H1 (cell line): ENCODE measurements at regions not wholly inside any gene's neighbourhood (a gene's known extent, or its start where the extent isn't known, plus 50 kb on each side); places are given as distances from the start of the nearest gene placed in this dataset.

Source experiments
- CTCF ChIA-PET: fragments of 300-600 bp; sonication (Branson Sonifier 250); formaldehyde crosslinking; loops from one replicate; lab custom pipeline; 2021; ENCODE audit not compliant: partially characterized antibody; lab: Charles Lee
- POLR2A ChIA-PET: fragments of 300-600 bp; sonication (Branson Sonifier 250); formaldehyde crosslinking; loops from one replicate; lab custom pipeline; 2021; ENCODE audit warnings: inconsistent platforms; ENCODE audit not compliant: partially characterized antibody; lab: Charles Lee
- DNase-seq, 2 experiments: peaks; one replicate each; pipeline versions ENCODE4 v3.0.0 to v3.0.0-alpha.2; 2010 to 2022; ENCODE audit warnings: low spot score in 2 of 2, low read depth in 1 of 2, mixed read lengths in 1 of 2
- FAIRE-seq: peaks from 2 replicates; lab custom pipeline; 2011; peaks lifted over from hg19 to GRCh38; lab: Jason Lieb, UNC
- H2AFZ ChIP-seq: 2 replicates; pipeline ENCODE4 v1.8.1; 2012; ENCODE audit warnings: low read length, inconsistent platforms
- H2AK5ac ChIP-seq: 2 replicates; pipeline ENCODE4 v1.6.1; 2013; ENCODE audit warnings: low read depth, low read length
- H2BK120ac ChIP-seq: replicated peaks from 2 replicates; pipeline ENCODE3; 2013; ENCODE audit warnings: low read depth, low read length, inconsistent platforms
- H2BK12ac ChIP-seq: 2 replicates; pipeline ENCODE4 v1.6.1; 2013; ENCODE audit warnings: low read depth, low read length
- H2BK15ac ChIP-seq: 2 replicates; pipeline ENCODE4 v1.6.1; 2013; ENCODE audit warnings: low read length
- H2BK20ac ChIP-seq: 2 replicates; pipeline ENCODE4 v1.6.1; 2013; ENCODE audit warnings: low read length
- H2BK5ac ChIP-seq: 2 replicates; pipeline ENCODE4 v1.6.1; 2013; ENCODE audit warnings: low read depth, low read length
- H3K14ac ChIP-seq: 2 replicates; pipeline ENCODE4 v1.6.1; 2013; ENCODE audit warnings: inconsistent platforms; ENCODE audit not compliant: insufficient read length
- H3K18ac ChIP-seq: 2 replicates; pipeline ENCODE4 v1.6.1; 2013; ENCODE audit warnings: low read length; ENCODE audit errors: extremely low read depth
- H3K23ac ChIP-seq: 2 replicates; pipeline ENCODE4 v1.6.1; 2013; ENCODE audit warnings: inconsistent platforms; ENCODE audit not compliant: insufficient read length
- H3K23me2 ChIP-seq: 2 replicates; pipeline ENCODE4 v1.6.1; 2013; ENCODE audit warnings: low read depth, low read length
- H3K27ac ChIP-seq: 2 replicates; pipeline ENCODE4 v1.6.1; 2011; ENCODE audit warnings: low read depth, low read length, inconsistent platforms
- H3K27me3 ChIP-seq, 4 experiments: replicated peaks in 1 of 4; 1 replicate in 1 of 4; 2 replicates in 3 of 4; pipeline versions ENCODE4 v1.6.1 to v1.8.1; 2011 to 2013; ENCODE audit warnings: low read length in 3 of 4, mild to moderate bottlenecking in 3 of 4, inconsistent platforms in 2 of 4, mixed read lengths in 2 of 4, moderate library complexity in 1 of 4; ENCODE audit not compliant: control insufficient read depth in 3 of 4, insufficient read depth in 3 of 4; ENCODE audit errors: extremely low read depth in 1 of 4
- H3K36me3 ChIP-seq, 4 experiments: 2 replicates each; pipeline versions ENCODE4 v1.6.1 to v1.8.1; 2011 to 2013; ENCODE audit warnings: mild to moderate bottlenecking in 4 of 4, low read length in 3 of 4, moderate library complexity in 2 of 4, control low read depth in 1 of 4, inconsistent platforms in 1 of 4; ENCODE audit not compliant: insufficient read depth in 4 of 4, control insufficient read depth in 2 of 4
- H3K4ac ChIP-seq: replicated peaks from 2 replicates; pipeline ENCODE3; 2013; ENCODE audit warnings: low read length, low read depth, mixed read lengths, inconsistent platforms; ENCODE audit not compliant: insufficient read length
- H3K4me1 ChIP-seq, 4 experiments: replicated peaks in 1 of 4; 1 replicate in 1 of 4; 2 replicates in 3 of 4; pipeline versions ENCODE4 v1.6.1 to v1.8.1; 2011 to 2013; ENCODE audit warnings: low read length in 3 of 4, inconsistent platforms in 2 of 4, mixed read lengths in 1 of 4; ENCODE audit not compliant: insufficient read depth in 4 of 4, control insufficient read depth in 3 of 4
- H3K4me2 ChIP-seq, 2 experiments: 2 replicates each; pipeline versions ENCODE4 v1.6.1 to v1.8.1; 2011 to 2013; ENCODE audit warnings: low read depth in 2 of 2, low read length in 2 of 2, control low read depth in 1 of 2, inconsistent platforms in 1 of 2, mild to moderate bottlenecking in 1 of 2; ENCODE audit not compliant: insufficient read depth in 1 of 2
- H3K4me3 ChIP-seq, 4 experiments: fragments of 200-600, 300-600 bp in 1 of 4; sonication (generic), shearing (Covaris generic), sonication (Bioruptor Twin) in 1 of 4; 2 replicates each; pipeline versions ENCODE4 v1.5.1 to v1.8.1; 2011 to 2016; ENCODE audit warnings: low read length in 4 of 4, low read depth in 3 of 4, control low read depth in 2 of 4, inconsistent platforms in 2 of 4, mild to moderate bottlenecking in 2 of 4, mixed read lengths in 1 of 4, moderate library complexity in 1 of 4; ENCODE audit not compliant: insufficient read depth in 2 of 4; ENCODE audit errors: extremely low read depth in 1 of 4
- H3K56ac ChIP-seq: replicated peaks from 2 replicates; pipeline ENCODE3; 2013; ENCODE audit warnings: low read depth, mild to moderate bottlenecking, mixed read lengths, low read length, inconsistent platforms; ENCODE audit not compliant: insufficient read length
- H3K79me1 ChIP-seq: 2 replicates; pipeline ENCODE4 v1.6.1; 2013; ENCODE audit warnings: low read depth, low read length, control low read depth
- H3K79me2 ChIP-seq, 2 experiments: 2 replicates each; pipeline versions ENCODE4 v1.6.1 to v1.8.1; 2012 to 2013; ENCODE audit warnings: low read length in 2 of 2, mild to moderate bottlenecking in 2 of 2, inconsistent platforms in 1 of 2; ENCODE audit not compliant: insufficient read depth in 2 of 2, control insufficient read depth in 1 of 2
- H3K9ac ChIP-seq, 4 experiments: replicated peaks in 1 of 4; 1 replicate in 1 of 4; 2 replicates in 3 of 4; pipeline versions ENCODE4 v1.6.1 to v1.8.1; 2011 to 2013; ENCODE audit warnings: low read depth in 3 of 4, low read length in 3 of 4, control low read depth in 2 of 4, mild to moderate bottlenecking in 2 of 4, moderate library complexity in 2 of 4, inconsistent platforms in 1 of 4; ENCODE audit errors: extremely low read depth in 1 of 4
- H3K9me3 ChIP-seq, 2 experiments: 2 replicates each; pipeline versions ENCODE4 v1.6.1 to v1.8.1; 2012 to 2013; ENCODE audit warnings: mild to moderate bottlenecking in 2 of 2, moderate library complexity in 2 of 2, control low read depth in 1 of 2, inconsistent platforms in 1 of 2, low read depth in 1 of 2, low read length in 1 of 2, mixed read lengths in 1 of 2; ENCODE audit not compliant: insufficient read depth in 2 of 2
- H4K20me1 ChIP-seq, 2 experiments: replicated peaks in 1 of 2; 2 replicates each; pipeline versions ENCODE3 to v1.8.1; 2011 to 2013; ENCODE audit warnings: inconsistent platforms in 2 of 2, low read length in 2 of 2, mild to moderate bottlenecking in 1 of 2; ENCODE audit not compliant: insufficient read depth in 2 of 2, control insufficient read depth in 1 of 2
- H4K5ac ChIP-seq: 2 replicates; pipeline ENCODE4 v1.6.1; 2013; ENCODE audit warnings: low read length, low read depth, mixed read lengths, inconsistent platforms; ENCODE audit not compliant: insufficient read length
- H4K8ac ChIP-seq: 2 replicates; pipeline ENCODE4 v1.8.0; 2013; ENCODE audit warnings: mild to moderate bottlenecking, moderate library complexity, low read length, inconsistent platforms; ENCODE audit not compliant: insufficient read depth; ENCODE audit errors: extremely low read depth
- H4K91ac ChIP-seq: replicated peaks from 2 replicates; pipeline ENCODE3; 2013; ENCODE audit warnings: low read length, mixed read lengths, inconsistent platforms; ENCODE audit not compliant: insufficient read length
- BRCA1 ChIP-seq: IDR thresholded peaks from 2 replicates; pipeline ENCODE4 v1.6.1; 2012; ENCODE audit warnings: low read depth, low read length, improper control_type of control experiment
- CBX8 ChIP-seq: fragments of 300-800, 300-1000 bp; sonication (generic); IDR thresholded peaks from 2 replicates; pipeline ENCODE4 v1.7.1; 2016; ENCODE audit warnings: low read depth, low read length, borderline replicate concordance
- CEBPB ChIP-seq: IDR thresholded peaks from 2 replicates; pipeline ENCODE4 v1.6.1; 2012; ENCODE audit warnings: low read depth, low read length
- EP300 ChIP-seq, 2 experiments: IDR thresholded peaks; 1 replicate in 1 of 2; 2 replicates in 1 of 2; pipeline ENCODE4 v1.6.1; 2011 to 2012; ENCODE audit warnings: low read depth in 2 of 2, low read length in 2 of 2, mild to moderate bottlenecking in 2 of 2, borderline replicate concordance in 1 of 2, inconsistent platforms in 1 of 2, moderate library complexity in 1 of 2
- EZH2 ChIP-seq: fragments of 200-600 bp; sonication (generic); IDR thresholded peaks from 2 replicates; pipeline ENCODE4 v1.7.1; 2012; ENCODE audit warnings: low read depth, mild to moderate bottlenecking, moderate library complexity, low read length, inconsistent platforms; ENCODE audit not compliant: severe bottlenecking
- JUND ChIP-seq: IDR thresholded peaks from 2 replicates; pipeline ENCODE4 v1.6.1; 2011; ENCODE audit warnings: mild to moderate bottlenecking, improper control_type of control experiment, low read length
- KDM1A ChIP-seq: fragments of 200-600, 300-600 bp; sonication (generic); IDR thresholded peaks from 2 replicates; pipeline ENCODE4 v1.7.1; 2016; ENCODE audit warnings: mild to moderate bottlenecking, low read length, borderline replicate concordance
- KDM4A ChIP-seq: IDR thresholded peaks from one replicate; pipeline ENCODE4 v1.7.1; 2012; ENCODE audit warnings: low read depth, mild to moderate bottlenecking, moderate library complexity, low read length, inconsistent platforms; ENCODE audit not compliant: severe bottlenecking
- KDM5A ChIP-seq: fragments of 200-600 bp; IDR thresholded peaks from 2 replicates; pipeline ENCODE4 v1.7.1; 2012; ENCODE audit warnings: mild to moderate bottlenecking, low read length, inconsistent platforms, mixed read lengths
- POLR2A ChIP-seq, 2 experiments: IDR thresholded peaks; 1 replicate in 1 of 2; 2 replicates in 1 of 2; pipeline ENCODE4 v1.6.1; 2011; ENCODE audit warnings: low read depth in 2 of 2, low read length in 2 of 2, mild to moderate bottlenecking in 2 of 2; ENCODE audit errors: control extremely low read depth in 1 of 2
- SAP30 ChIP-seq: fragments of 300-600 bp; sonication (generic); IDR thresholded peaks from 2 replicates; pipeline ENCODE4 v1.7.1; 2012; ENCODE audit warnings: low read length, moderate library complexity, mild to moderate bottlenecking, inconsistent platforms; ENCODE audit not compliant: insufficient read depth, insufficient replicate concordance
- SIRT6 ChIP-seq: IDR thresholded peaks from one replicate; pipeline ENCODE4 v1.7.1; 2012; ENCODE audit warnings: low read length, inconsistent platforms
- SP4 ChIP-seq: IDR thresholded peaks from 2 replicates; pipeline ENCODE4 v1.6.1; 2012; ENCODE audit warnings: low read length, inconsistent platforms
- SUZ12 ChIP-seq: fragments of 200-600 bp; sonication (generic); IDR thresholded peaks from 2 replicates; pipeline ENCODE4 v1.6.1; 2012; ENCODE audit warnings: mild to moderate bottlenecking, inconsistent platforms, low read length, moderate library complexity, mixed read lengths
- WGBS, 2 experiments: shearing (Covaris generic) in 1 of 2; methylation state at CpG; one replicate each; pipeline versions ENCODE4 v1.1.6 to v1.1.7; 2013 to 2015; ENCODE audit warnings: low lambda C conversion rate in 2 of 2, mixed read lengths in 2 of 2, inconsistent platforms in 1 of 2, low coverage in 1 of 2, missing lambda C conversion rate in 1 of 2; ENCODE audit not compliant: insufficient replicate concordance in 2 of 2, insufficient coverage in 1 of 2, insufficient read length in 1 of 2; ENCODE audit errors: extremely low coverage in 1 of 2, missing lambda C conversion rate in 1 of 2; 5-methylcytosine and 5-hydroxymethylcytosine counted together
- TF ChIP-seq, protein P1 (sequence below): IDR thresholded peaks from 2 replicates; pipeline ENCODE4 v1.6.1; 2012; ENCODE audit warnings: inconsistent platforms

- no peak for DNase-seq
- Histone ChIP-seq H3K27ac (no peak overlapping the region), H3K18ac (no peak overlapping the region), H3K9me3 (no peaks in the 10 kb centered on the region), H3K36me3 (no peaks in the 10 kb centered on the region), H3K9ac (no peak overlapping the region), H3K79me1 (no peaks in the 10 kb centered on the region), H4K91ac (no peak overlapping the region), H2BK15ac (no peak overlapping the region), H4K8ac (no peak overlapping the region), H2BK5ac (no peak overlapping the region), H3K4me3 (no peak overlapping the region), H4K20me1 (no peaks in the 10 kb centered on the region), H2AK5ac (no peak overlapping the region), H3K79me2 (no peaks in the 10 kb centered on the region), H3K4me1 (no peaks in the 10 kb centered on the region), H3K23ac (no peak overlapping the region), H3K23me2 (no peaks in the 10 kb centered on the region), H3K14ac (no peak overlapping the region), H2BK12ac (no peak overlapping the region), H3K56ac (no peak overlapping the region), H3K4me2 (no peak overlapping the region), H4K5ac (no peak overlapping the region), H2BK20ac (no peak overlapping the region), H3K27me3 (no peaks in the 10 kb centered on the region), H2AFZ (no peak overlapping the region), H3K4ac (no peak overlapping the region), H2BK120ac (no peak overlapping the region)
- 90% methylated on average over 1 of the region's 1 CpG; no CpG with 5 or more reads in 1 of the 2 experiments for WGBS, 2 experiments
- CTCF ChIA-PET, result no interaction called here
- POLR2A ChIA-PET, result no interaction called here
- TF ChIP-seq KDM5A, result no peak
- TF ChIP-seq CEBPB, result no peak
- no peak for TF ChIP-seq KDM4A
- no peak for TF ChIP-seq SUZ12
- TF ChIP-seq SAP30, result no peak
- no peak for TF ChIP-seq CBX8
- TF ChIP-seq EP300 (IDR thresholded peaks at IDR 0.05; ENCODE audit: borderline replicate concordance in 1 of 2, low read depth in 2 of 2, low read length in 2 of 2), result no peak
- no peak for TF ChIP-seq KDM1A
- no peak for TF ChIP-seq JUND
- no peak for TF ChIP-seq SIRT6
- TF ChIP-seq EZH2, result no peak
- TF ChIP-seq POLR2A (IDR thresholded peaks at IDR 0.05; ENCODE audit: control extremely low read depth in 1 of 2, low read depth in 2 of 2, low read length in 2 of 2), result no peak
- TF ChIP-seq, protein P1, sequence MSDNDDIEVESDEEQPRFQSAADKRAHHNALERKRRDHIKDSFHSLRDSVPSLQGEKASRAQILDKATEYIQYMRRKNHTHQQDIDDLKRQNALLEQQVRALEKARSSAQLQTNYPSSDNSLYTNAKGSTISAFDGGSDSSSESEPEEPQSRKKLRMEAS, result no peak
- TF ChIP-seq SP4, result no peak
- TF ChIP-seq BRCA1, result no peak
- no peak for FAIRE-seq
These were observed 815.5 kb downstream of the KLHL13 start for GRCh38 chrX:117301086-117301485.
